SK-N-SH treated with all-trans-retinoic acid at 6 μM for 48 hours (cell line): ENCODE measurements at regions not wholly inside any gene's neighbourhood (a gene's known extent, or its start where the extent isn't known, plus 50 kb on each side); places are given as distances from the start of the nearest gene placed in this dataset.

Source experiments
- ARNTL ChIP-seq: fragments of 450-650 bp; formaldehyde crosslinking; IDR thresholded peaks from 2 replicates; pipeline ENCODE4 v1.5.0; 2020; ENCODE audit warnings: low read depth, mild to moderate bottlenecking, moderate library complexity, borderline replicate concordance
- BACH2 ChIP-seq: fragments of 250-450 bp; sonication (Bioruptor Pico); IDR thresholded peaks from 2 replicates; pipeline ENCODE4 v1.9.0; 2021; ENCODE audit warnings: mild to moderate bottlenecking, borderline replicate concordance
- CREB5 ChIP-seq: fragments of 250-450 bp; sonication (Bioruptor Pico); IDR thresholded peaks from 2 replicates; pipeline ENCODE4 v1.5.1; 2020; ENCODE audit warnings: low read depth, mild to moderate bottlenecking, moderate library complexity
- CSDC2 ChIP-seq: fragments of 250-450 bp; sonication (Bioruptor Pico); IDR thresholded peaks from 2 replicates; pipeline ENCODE4 v1.5.0; 2020; ENCODE audit warnings: mild to moderate bottlenecking, moderate library complexity
- ISL1 ChIP-seq: fragments of 250-450 bp; sonication (Bioruptor Pico); IDR thresholded peaks from 2 replicates; pipeline ENCODE4 v2.1.2; 2022; ENCODE audit warnings: mild to moderate bottlenecking, moderate library complexity
- PATZ1 ChIP-seq: fragments of 250-450 bp; sonication (Bioruptor Pico); IDR thresholded peaks from 2 replicates; pipeline ENCODE4 v1.8.0; 2020; ENCODE audit warnings: mild to moderate bottlenecking, moderate library complexity, borderline replicate concordance
- POU6F1 ChIP-seq: fragments of 250-450 bp; sonication (Bioruptor Pico); IDR thresholded peaks from 2 replicates; pipeline ENCODE4 v1.8.0; 2021; ENCODE audit warnings: low read depth, mild to moderate bottlenecking, moderate library complexity, borderline replicate concordance
- PPARA ChIP-seq: fragments of 250-450 bp; sonication (Bioruptor Pico); IDR thresholded peaks from 2 replicates; pipeline ENCODE4 v1.5.0; 2020; ENCODE audit warnings: mild to moderate bottlenecking, borderline replicate concordance
- TCF4 ChIP-seq: fragments of 250-450 bp; sonication (Bioruptor Pico); IDR thresholded peaks from 2 replicates; pipeline ENCODE4 v1.8.0; 2021; ENCODE audit warnings: mild to moderate bottlenecking, moderate library complexity, borderline replicate concordance
- ZFP3 ChIP-seq: fragments of 250-450 bp; sonication (Bioruptor Pico); IDR thresholded peaks from 2 replicates; pipeline ENCODE4 v1.5.0; 2020; ENCODE audit warnings: mild to moderate bottlenecking, moderate library complexity
- ZFP30 ChIP-seq: fragments of 450-650 bp; formaldehyde crosslinking; IDR thresholded peaks from 2 replicates; pipeline ENCODE4 v1.5.0; 2022; ENCODE audit warnings: mild to moderate bottlenecking, moderate library complexity
- ZNF565 ChIP-seq: fragments of 450-650 bp; formaldehyde crosslinking; conservative IDR thresholded peaks from 2 replicates; pipeline ENCODE4 v1.5.0; 2020; ENCODE audit warnings: low read depth, mild to moderate bottlenecking, moderate library complexity

GRCh38 chr14:98900798-98901197 is 371.2 kb downstream of the BCL11B start:
- TF ChIP-seq ZFP30 (CRISPR knock-in tag): no peak
- no peak for TF ChIP-seq CREB5 (CRISPR knock-in tag)
- no peak for TF ChIP-seq BACH2 (CRISPR knock-in tag)
- no peak for TF ChIP-seq ZNF565 (CRISPR knock-in tag)
- TF ChIP-seq ISL1: no peak
- TF ChIP-seq ARNTL (CRISPR knock-in tag): no peak
- TF ChIP-seq CSDC2 (CRISPR knock-in tag): no peak
- no peak for TF ChIP-seq POU6F1
- TF ChIP-seq PATZ1 (CRISPR knock-in tag): no peak
- TF ChIP-seq PPARA (CRISPR knock-in tag): no peak
- no peak for TF ChIP-seq ZFP3 (CRISPR knock-in tag)
- no peak for TF ChIP-seq TCF4 (CRISPR knock-in tag)
